ENCODE measurements at regions not wholly inside any gene's neighbourhood (a gene's known extent, or its start where the extent isn't known, plus 50 kb on each side); places are given as distances from the start of the nearest gene placed in this dataset.

DNA sequence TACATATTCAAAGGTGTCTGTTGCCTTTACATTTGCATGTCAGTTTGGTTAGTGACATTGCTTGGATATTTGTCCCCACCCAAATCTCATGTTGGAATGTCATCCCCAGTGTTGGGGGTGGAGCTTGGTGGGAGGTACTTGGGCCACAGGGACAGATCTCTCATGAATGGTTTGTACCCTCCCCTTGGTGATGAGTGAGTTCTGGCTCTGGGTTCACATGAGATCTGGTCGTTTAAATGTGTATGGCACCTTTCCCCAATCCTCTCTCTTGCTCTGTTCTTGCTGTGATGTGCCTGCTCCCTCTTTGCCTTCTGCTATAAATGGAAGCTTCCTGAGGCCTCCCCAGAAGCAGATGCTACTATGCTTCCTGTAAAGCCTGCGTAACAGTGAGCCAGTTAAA, 207.9 kb upstream of the DIO3 start:
- TF ChIP-seq POLR2A (IDR thresholded peaks at IDR 0.05; ENCODE audit: low read depth, low read length): no peak
- TF ChIP-seq, protein P1, sequence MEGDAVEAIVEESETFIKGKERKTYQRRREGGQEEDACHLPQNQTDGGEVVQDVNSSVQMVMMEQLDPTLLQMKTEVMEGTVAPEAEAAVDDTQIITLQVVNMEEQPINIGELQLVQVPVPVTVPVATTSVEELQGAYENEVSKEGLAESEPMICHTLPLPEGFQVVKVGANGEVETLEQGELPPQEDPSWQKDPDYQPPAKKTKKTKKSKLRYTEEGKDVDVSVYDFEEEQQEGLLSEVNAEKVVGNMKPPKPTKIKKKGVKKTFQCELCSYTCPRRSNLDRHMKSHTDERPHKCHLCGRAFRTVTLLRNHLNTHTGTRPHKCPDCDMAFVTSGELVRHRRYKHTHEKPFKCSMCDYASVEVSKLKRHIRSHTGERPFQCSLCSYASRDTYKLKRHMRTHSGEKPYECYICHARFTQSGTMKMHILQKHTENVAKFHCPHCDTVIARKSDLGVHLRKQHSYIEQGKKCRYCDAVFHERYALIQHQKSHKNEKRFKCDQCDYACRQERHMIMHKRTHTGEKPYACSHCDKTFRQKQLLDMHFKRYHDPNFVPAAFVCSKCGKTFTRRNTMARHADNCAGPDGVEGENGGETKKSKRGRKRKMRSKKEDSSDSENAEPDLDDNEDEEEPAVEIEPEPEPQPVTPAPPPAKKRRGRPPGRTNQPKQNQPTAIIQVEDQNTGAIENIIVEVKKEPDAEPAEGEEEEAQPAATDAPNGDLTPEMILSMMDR (IDR thresholded peaks at IDR 0.05; ENCODE audit: extremely low read depth in 1 of 2, insufficient read depth in 1 of 2, low read depth in 1 of 2, low read length in 2 of 2): no peak
- no peak for TF ChIP-seq EZH2 (IDR thresholded peaks at IDR 0.05; ENCODE audit: borderline replicate concordance, low read depth, low read length, severe bottlenecking)

All from endothelial cell of umbilical vein (primary cell).